Mucosa of descending colon (tissue), 3 donors: ENCODE measurements at regions not wholly inside any gene's neighbourhood (a gene's known extent, or its start where the extent isn't known, plus 50 kb on each side); places are given as distances from the start of the nearest gene placed in this dataset.

Experiments
- ATAC-seq: fragments of 200-7000 bp; cut with Tn5 transposase; one replicate; pipeline ENCODE4 v1.9.1; 2020; ENCODE audit warnings: mild to moderate bottlenecking, moderate library complexity
- DNase-seq, 3 donors: peaks; one replicate each; pipeline ENCODE4 v3.0.0-alpha.2; 2020
- H3K36me3 ChIP-seq: fragments of 200-600 bp; one replicate; pipeline ENCODE4 v1.8.0; 2021; ENCODE audit warnings: low read depth, mild to moderate bottlenecking
- H3K4me1 ChIP-seq: fragments of 200-600 bp; one replicate; pipeline ENCODE4 v1.8.0; 2021; ENCODE audit warnings: low read depth, mild to moderate bottlenecking
- H3K4me3 ChIP-seq: fragments of 200-600 bp; one replicate; pipeline ENCODE4 v1.8.0; 2021; ENCODE audit warnings: mild to moderate bottlenecking
- H3K9me3 ChIP-seq: fragments of 200-600 bp; one replicate; pipeline ENCODE4 v1.8.0; 2021; ENCODE audit warnings: mild to moderate bottlenecking
- intact Hi-C, 2 donors: fragments of 100-400 bp; cut with DNase I in 1 of 2; cut with micrococcal nuclease in 1 of 2; formaldehyde crosslinking; loops; one replicate each; pipeline versions ENCODE4 v1.11.0 to v1.11.1; 2022; cut with DNase I, micrococcal nuclease
- TF ChIP-seq, protein P1 (sequence below): fragments of 200-600 bp; IDR thresholded peaks from one replicate; pipeline ENCODE4 v1.8.0; 2022; ENCODE audit warnings: antibody characterized with exemption, mild to moderate bottlenecking
- donor health status: DM: no; HTN: no; CAD: no; lungs with moderate emphysema.
- donor health status: DM: no; HTN: no; CAD: no.
- donor health status: DM: no; HTN: yes; CAD: no.

DNA sequence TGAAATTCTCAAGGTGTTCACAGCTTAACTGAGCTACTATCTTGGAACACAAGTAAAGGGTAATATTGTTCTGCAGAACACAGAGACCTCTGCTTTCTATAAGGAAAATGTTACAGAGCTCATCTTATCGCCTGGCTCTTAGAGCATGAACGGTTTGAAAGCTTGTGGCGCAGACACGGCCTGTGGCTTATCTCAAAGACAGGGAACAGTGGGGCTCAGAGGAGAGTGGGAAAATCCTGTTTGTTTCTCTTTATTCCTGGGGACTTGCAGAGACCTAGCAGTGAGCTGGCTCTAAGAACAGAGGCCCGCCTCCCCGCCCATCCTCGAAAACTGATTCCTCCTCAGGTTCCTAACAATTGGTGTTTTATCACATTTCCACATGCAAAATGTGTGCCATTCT lies 131.7 kb downstream of the EMX2 start:
- DNase-seq: no peak
- intact Hi-C loops: no loop called here
- H3K36me3 ChIP-seq: no peaks in the 10 kb centered on the region
- no peak overlapping the region for H3K4me3 ChIP-seq
- ATAC-seq: no peak
- H3K4me1 ChIP-seq: no peaks in the 10 kb centered on the region
- TF ChIP-seq, protein P1, sequence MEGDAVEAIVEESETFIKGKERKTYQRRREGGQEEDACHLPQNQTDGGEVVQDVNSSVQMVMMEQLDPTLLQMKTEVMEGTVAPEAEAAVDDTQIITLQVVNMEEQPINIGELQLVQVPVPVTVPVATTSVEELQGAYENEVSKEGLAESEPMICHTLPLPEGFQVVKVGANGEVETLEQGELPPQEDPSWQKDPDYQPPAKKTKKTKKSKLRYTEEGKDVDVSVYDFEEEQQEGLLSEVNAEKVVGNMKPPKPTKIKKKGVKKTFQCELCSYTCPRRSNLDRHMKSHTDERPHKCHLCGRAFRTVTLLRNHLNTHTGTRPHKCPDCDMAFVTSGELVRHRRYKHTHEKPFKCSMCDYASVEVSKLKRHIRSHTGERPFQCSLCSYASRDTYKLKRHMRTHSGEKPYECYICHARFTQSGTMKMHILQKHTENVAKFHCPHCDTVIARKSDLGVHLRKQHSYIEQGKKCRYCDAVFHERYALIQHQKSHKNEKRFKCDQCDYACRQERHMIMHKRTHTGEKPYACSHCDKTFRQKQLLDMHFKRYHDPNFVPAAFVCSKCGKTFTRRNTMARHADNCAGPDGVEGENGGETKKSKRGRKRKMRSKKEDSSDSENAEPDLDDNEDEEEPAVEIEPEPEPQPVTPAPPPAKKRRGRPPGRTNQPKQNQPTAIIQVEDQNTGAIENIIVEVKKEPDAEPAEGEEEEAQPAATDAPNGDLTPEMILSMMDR: no peak
- H3K9me3 ChIP-seq: no peaks in the 10 kb centered on the region

DNA sequence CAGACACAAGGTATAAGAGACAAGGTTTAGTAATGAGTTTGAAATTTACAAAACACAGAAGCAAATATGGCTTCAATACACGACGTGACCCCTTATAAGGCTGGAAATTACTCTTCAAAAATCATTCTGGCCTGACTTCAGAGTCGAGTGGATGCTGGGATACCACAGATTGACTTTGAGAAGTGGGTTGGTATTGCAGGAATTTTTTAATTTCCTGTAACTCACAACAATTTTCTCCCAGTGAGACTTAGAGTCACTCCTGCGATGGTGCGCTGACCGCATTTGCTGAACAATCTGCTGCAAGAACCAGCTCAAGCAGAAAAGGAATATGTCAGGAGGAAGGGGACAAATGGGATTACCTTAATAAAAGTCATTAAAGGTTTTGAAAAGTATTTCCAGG lies 132.1 kb downstream of the EMX2 start:
- TF ChIP-seq, protein P1: no peak
- no peak for ATAC-seq

DNA sequence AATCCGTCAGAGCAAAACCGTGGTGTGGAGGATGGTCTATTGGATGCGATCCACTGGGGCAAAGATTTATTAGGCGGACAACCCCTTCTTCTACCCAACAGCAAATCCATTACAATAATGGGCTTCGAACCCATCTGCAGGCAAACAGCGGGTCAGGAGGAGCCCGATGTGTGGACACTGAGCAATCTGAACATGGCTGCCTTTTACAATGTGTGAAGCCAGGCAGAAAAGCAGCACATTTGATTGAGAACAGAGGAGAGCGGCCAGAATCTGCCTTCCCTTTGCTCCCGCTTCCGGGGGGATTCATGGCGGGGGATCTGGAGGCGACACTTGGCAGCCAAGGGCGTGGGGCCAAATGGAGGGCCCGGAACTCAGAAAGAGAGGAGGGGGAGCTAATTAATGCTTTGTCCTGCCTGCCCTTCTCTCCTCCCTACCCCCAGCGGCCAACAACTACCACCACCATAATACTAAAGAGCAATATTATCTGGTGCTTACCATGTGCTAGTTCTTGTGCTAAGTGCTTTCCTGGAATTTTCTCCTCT lies 133.0 kb downstream of the EMX2 start:
- Histone ChIP-seq H3K9me3 (no peaks in the 10 kb centered on the region), H3K36me3 (no peaks in the 10 kb centered on the region), H3K4me3 (no peak overlapping the region), H3K4me1 (no peaks in the 10 kb centered on the region)
- no peak for ATAC-seq
- TF ChIP-seq, protein P1: no peak
- DNase-seq: no peak
- intact Hi-C loops: no loop called here

More for the DNA sequence above, 132.1 kb downstream of the EMX2 start:
- H3K9me3 ChIP-seq: no peaks in the 10 kb centered on the region
- intact Hi-C loops: no loop called here
- no peaks in the 10 kb centered on the region for H3K4me1 ChIP-seq
- no peak for DNase-seq
- no peak overlapping the region for H3K4me3 ChIP-seq
- H3K36me3 ChIP-seq: no peaks in the 10 kb centered on the region

DNA sequence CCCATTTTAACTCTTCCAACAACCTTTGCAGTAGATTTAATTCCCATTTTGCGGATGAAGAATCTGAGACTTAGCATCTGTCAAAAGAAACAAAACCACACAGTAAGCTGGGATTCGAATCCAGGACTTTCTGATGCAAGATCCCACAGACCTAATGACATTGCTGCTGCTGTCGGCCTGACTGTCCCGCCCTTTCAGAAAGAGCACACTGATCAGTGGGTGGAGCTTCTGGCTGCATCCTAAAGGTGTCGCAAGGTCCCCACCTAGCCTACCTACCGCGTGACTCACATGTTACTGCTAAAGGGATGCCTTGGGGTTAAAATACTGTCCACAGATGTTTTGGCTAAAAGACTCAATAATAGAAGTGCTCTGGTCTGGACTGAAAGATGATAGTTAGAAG lies 134.7 kb downstream of the EMX2 start:
- ATAC-seq (no peak), DNase-seq (no peak)
- intact Hi-C loops: no loop called here
- TF ChIP-seq, protein P1: no peak
- no peaks in the 10 kb centered on the region for H3K36me3 ChIP-seq
- H3K4me3 ChIP-seq: no peak overlapping the region
- no peaks in the 10 kb centered on the region for H3K9me3 ChIP-seq
- no peaks in the 10 kb centered on the region for H3K4me1 ChIP-seq

DNA sequence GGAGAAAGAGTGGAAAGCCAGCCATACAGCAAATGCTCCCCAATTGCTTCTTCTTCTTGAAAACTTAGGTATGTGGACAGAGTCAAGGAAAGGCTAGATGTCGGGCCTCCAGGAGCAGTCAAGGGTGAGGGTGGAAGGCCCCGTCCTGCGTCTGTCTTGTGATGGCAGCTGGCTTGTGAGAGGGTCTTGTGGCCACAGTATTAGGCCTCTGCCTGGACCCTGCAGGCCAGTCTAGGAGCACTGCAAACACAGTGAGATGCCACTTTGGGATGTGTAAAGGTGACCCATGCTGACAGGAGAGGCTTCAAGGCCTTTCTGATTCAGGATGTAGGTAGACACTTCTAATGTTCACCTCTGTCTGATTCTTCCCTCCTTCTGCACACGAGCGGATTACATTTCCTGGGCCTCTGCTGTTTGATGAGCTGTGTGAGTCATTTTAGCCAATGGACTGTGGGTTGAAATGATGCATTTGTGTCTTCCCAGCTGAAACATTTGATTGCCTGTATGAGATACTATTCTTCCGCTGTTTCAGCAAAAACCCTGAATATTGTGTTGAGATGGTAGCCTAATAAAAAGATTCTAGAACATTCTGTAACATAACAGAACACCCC lies 135.4 kb downstream of the EMX2 start:
- ATAC-seq: no peak
- H3K9me3 ChIP-seq: no peaks in the 10 kb centered on the region
- TF ChIP-seq, protein P1: no peak
- H3K4me3 ChIP-seq: no peak overlapping the region
- no peaks in the 10 kb centered on the region for H3K36me3 ChIP-seq
- no peaks in the 10 kb centered on the region for H3K4me1 ChIP-seq
- no peak for DNase-seq
- intact Hi-C loops: no loop called here

DNA sequence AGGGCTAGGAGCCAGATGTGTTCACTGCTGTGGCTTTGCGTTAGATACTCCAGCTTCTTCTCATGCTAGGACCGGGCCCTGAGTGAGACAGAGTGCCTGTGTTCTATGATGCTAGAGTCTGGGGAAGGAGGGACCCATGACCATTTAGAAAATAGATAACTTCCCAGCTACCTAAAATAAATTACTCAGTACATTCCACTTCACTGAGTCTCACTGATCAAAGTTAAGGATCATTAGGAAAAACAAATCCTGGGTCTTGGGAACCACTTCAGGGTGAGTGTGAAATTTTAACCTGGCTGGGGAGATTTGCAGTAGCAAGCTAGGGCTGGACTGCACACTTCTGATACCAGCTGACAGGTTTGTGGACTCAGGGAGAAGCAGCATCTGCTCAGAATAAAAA lies 138.1 kb downstream of the EMX2 start:
- no peak for ATAC-seq
- Histone ChIP-seq H3K36me3 (no peaks in the 10 kb centered on the region), H3K4me3 (no peak overlapping the region), H3K4me1 (no peaks in the 10 kb centered on the region), H3K9me3 (no peaks in the 10 kb centered on the region)
- intact Hi-C loops: no loop called here
- no peak for DNase-seq
- TF ChIP-seq, protein P1: no peak
